ENCODE measurements at regions not wholly inside any gene's neighbourhood (a gene's known extent, or its start where the extent isn't known, plus 50 kb on each side); places are given as distances from the start of the nearest gene placed in this dataset.

DNA sequence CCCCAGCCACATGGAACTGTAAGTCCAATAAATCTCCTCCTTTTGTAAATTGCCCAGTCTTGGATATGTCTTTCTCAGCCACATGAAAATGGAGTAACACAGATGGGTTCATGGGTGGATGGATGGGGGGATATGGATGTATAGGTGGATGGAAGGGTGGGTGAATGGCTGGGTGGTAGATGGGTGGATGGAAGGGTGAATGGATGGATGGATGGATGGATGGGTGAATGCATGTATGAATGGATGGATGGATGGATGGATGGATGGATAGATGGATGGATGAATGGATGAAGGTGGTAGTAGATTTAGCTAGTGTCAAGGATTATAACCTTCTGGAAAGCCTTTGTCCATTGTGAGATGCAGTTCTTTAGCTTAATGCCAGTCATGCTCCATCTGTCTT, 146.1 kb upstream of the ATP2B2 start:
- DNase-seq (ENCODE audit: low read depth): no peak
- H3K79me2 ChIP-seq (ENCODE audit: insufficient read depth, low read length): no peaks in the 10 kb centered on the region
- H2AFZ ChIP-seq (ENCODE audit: low read depth, low read length): no peak overlapping the region
- H3K27ac ChIP-seq (ENCODE audit: low read depth, low read length): no peak overlapping the region
- no peak overlapping the region for H3K4me3 ChIP-seq (ENCODE audit: insufficient read depth, low read depth, low read length)
- Mint-ChIP-seq H3K27me3 (ENCODE audit: low read depth, unreplicated experiment) (peaks cover 40% of the 10 kb centered on the region), H3K4me3 (ENCODE audit: unreplicated experiment) (no peak overlapping the region), H3K4me1 (ENCODE audit: low read depth, unreplicated experiment) (no peaks in the 10 kb centered on the region), H3K36me3 (ENCODE audit: low read depth, unreplicated experiment) (no peaks in the 10 kb centered on the region), H3K27ac (ENCODE audit: unreplicated experiment) (no peak overlapping the region), H3K9me3 (ENCODE audit: unreplicated experiment) (peaks cover 4% of the 10 kb centered on the region)
- no peaks in the 10 kb centered on the region for H3K36me3 ChIP-seq (ENCODE audit: insufficient read depth, low read length)
- H3K9me3 ChIP-seq (ENCODE audit: insufficient read depth, low read depth, low read length): no peaks in the 10 kb centered on the region
- H3K4me2 ChIP-seq (ENCODE audit: low read length): no peak overlapping the region
- H4K20me1 ChIP-seq (ENCODE audit: insufficient read depth, low read length): no peaks in the 10 kb centered on the region
- H3K4me1 ChIP-seq (ENCODE audit: insufficient read depth, low read length): no peaks in the 10 kb centered on the region
- H3K9ac ChIP-seq (ENCODE audit: low read length): no peak overlapping the region
- TF ChIP-seq, protein P1, sequence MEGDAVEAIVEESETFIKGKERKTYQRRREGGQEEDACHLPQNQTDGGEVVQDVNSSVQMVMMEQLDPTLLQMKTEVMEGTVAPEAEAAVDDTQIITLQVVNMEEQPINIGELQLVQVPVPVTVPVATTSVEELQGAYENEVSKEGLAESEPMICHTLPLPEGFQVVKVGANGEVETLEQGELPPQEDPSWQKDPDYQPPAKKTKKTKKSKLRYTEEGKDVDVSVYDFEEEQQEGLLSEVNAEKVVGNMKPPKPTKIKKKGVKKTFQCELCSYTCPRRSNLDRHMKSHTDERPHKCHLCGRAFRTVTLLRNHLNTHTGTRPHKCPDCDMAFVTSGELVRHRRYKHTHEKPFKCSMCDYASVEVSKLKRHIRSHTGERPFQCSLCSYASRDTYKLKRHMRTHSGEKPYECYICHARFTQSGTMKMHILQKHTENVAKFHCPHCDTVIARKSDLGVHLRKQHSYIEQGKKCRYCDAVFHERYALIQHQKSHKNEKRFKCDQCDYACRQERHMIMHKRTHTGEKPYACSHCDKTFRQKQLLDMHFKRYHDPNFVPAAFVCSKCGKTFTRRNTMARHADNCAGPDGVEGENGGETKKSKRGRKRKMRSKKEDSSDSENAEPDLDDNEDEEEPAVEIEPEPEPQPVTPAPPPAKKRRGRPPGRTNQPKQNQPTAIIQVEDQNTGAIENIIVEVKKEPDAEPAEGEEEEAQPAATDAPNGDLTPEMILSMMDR (IDR thresholded peaks at IDR 0.05; ENCODE audit: insufficient read depth, low read depth, low read length): no peak
- TF ChIP-seq EZH2 (IDR thresholded peaks at IDR 0.05; ENCODE audit: insufficient read depth, low read length): no peak
- no peak for FAIRE-seq
- peaks cover 3% of the 10 kb centered on the region for H3K27me3 ChIP-seq (ENCODE audit: insufficient read depth, low read length)

DNA sequence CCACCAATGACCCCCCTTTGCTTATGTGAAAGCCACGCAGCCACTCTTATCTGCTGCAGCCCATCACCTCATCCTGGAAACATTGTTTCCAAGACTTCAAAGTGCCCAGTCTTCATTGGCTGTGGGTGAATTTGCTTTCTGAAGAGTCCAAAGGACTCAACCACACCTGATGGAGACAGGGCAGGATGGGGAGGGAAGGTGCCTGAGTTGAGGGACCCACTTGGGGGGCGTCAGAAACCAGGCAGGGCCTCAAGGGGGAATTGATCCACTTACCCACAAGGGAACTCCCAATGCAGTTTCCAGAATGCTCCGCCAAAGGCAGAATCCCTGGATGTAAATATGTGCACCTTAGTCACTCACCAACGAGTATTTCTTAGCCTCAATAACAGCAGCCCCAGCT, 147.9 kb upstream of the ATP2B2 start:
- no peaks in the 10 kb centered on the region for H3K79me2 ChIP-seq (ENCODE audit: insufficient read depth, low read length)
- Mint-ChIP-seq H3K4me3 (ENCODE audit: unreplicated experiment) (no peak overlapping the region), H3K27ac (ENCODE audit: unreplicated experiment) (no peak overlapping the region), H3K27me3 (ENCODE audit: low read depth, unreplicated experiment) (peaks cover 54% of the 10 kb centered on the region), H3K9me3 (ENCODE audit: unreplicated experiment) (peaks cover 10% of the 10 kb centered on the region), H3K4me1 (ENCODE audit: low read depth, unreplicated experiment) (no peaks in the 10 kb centered on the region), H3K36me3 (ENCODE audit: low read depth, unreplicated experiment) (no peaks in the 10 kb centered on the region)
- no peak overlapping the region for H3K4me2 ChIP-seq (ENCODE audit: low read length)
- no peak overlapping the region for H2AFZ ChIP-seq (ENCODE audit: low read depth, low read length)
- no peak overlapping the region for H3K4me3 ChIP-seq (ENCODE audit: insufficient read depth, low read depth, low read length)
- DNase-seq (ENCODE audit: low read depth) (no peak), FAIRE-seq (no peak)
- H3K9me3 ChIP-seq (ENCODE audit: insufficient read depth, low read depth, low read length): no peaks in the 10 kb centered on the region
- no peaks in the 10 kb centered on the region for H4K20me1 ChIP-seq (ENCODE audit: insufficient read depth, low read length)
- no peaks in the 10 kb centered on the region for H3K4me1 ChIP-seq (ENCODE audit: insufficient read depth, low read length)
- H3K27me3 ChIP-seq (ENCODE audit: insufficient read depth, low read length): no peaks in the 10 kb centered on the region
- H3K9ac ChIP-seq (ENCODE audit: low read length): no peak overlapping the region
- H3K27ac ChIP-seq (ENCODE audit: low read depth, low read length): no peak overlapping the region
- no peaks in the 10 kb centered on the region for H3K36me3 ChIP-seq (ENCODE audit: insufficient read depth, low read length)
- TF ChIP-seq EZH2 (IDR thresholded peaks at IDR 0.05; ENCODE audit: insufficient read depth, low read length): no peak

DNA sequence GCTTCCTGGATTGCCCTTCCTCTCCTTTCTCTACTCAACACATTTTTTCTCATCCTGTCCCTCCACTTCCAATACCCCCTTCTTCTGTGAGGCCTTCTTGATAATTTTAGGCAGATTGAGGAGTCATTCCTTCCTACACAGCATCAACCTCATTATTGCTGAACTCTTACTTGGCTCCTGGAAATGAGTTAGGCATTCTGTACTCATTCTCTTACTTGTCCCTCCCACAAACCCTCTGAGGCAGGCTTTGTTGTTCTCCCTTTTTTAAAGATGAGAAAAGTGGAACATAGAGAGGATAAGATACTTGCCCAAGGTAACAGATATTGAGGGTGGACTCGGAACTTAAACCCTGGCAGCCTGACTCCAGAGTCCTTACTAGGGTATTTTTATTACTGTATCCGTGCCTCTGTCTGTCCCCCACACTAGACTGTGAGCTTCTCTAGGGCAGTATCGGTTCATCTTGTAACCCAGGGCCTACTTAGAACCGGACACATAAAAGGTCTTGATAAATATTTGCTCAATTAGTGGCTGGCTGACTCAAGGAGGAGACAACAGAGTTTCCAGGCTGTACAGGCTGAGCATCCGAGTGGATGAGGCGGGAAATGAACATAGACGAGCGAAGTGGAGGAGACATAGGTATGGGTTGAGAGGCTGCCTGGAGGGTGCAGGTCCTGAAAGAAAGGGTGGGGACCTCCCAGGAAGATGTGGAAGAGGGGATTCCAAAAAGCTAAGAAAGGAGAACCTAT, 148.7 kb upstream of the ATP2B2 start:
- no peaks in the 10 kb centered on the region for H3K79me2 ChIP-seq (ENCODE audit: insufficient read depth, low read length)
- FAIRE-seq (no peak), DNase-seq (ENCODE audit: low read depth) (no peak)
- no peak overlapping the region for H3K4me3 Mint-ChIP-seq (ENCODE audit: unreplicated experiment)
- H3K4me1 ChIP-seq (ENCODE audit: insufficient read depth, low read length): no peaks in the 10 kb centered on the region
- TF ChIP-seq, protein P1 (IDR thresholded peaks at IDR 0.05; ENCODE audit: insufficient read depth, low read depth, low read length): no peak
- no peak for TF ChIP-seq EZH2 (IDR thresholded peaks at IDR 0.05; ENCODE audit: insufficient read depth, low read length)
- H3K36me3 ChIP-seq (ENCODE audit: insufficient read depth, low read length): no peaks in the 10 kb centered on the region
- no peaks in the 10 kb centered on the region for H3K36me3 Mint-ChIP-seq (ENCODE audit: low read depth, unreplicated experiment)
- no peak overlapping the region for H3K4me2 ChIP-seq (ENCODE audit: low read length)
- no peak overlapping the region for H3K27ac Mint-ChIP-seq (ENCODE audit: unreplicated experiment)
- no peaks in the 10 kb centered on the region for H3K9me3 ChIP-seq (ENCODE audit: insufficient read depth, low read depth, low read length)
- H3K9ac ChIP-seq (ENCODE audit: low read length): no peak overlapping the region
- H3K27ac ChIP-seq (ENCODE audit: low read depth, low read length): no peak overlapping the region
- H3K4me3 ChIP-seq (ENCODE audit: insufficient read depth, low read depth, low read length): no peak overlapping the region
- no peaks in the 10 kb centered on the region for H4K20me1 ChIP-seq (ENCODE audit: insufficient read depth, low read length)
- H3K4me1 Mint-ChIP-seq (ENCODE audit: low read depth, unreplicated experiment): no peaks in the 10 kb centered on the region
- peaks cover 60% of the 10 kb centered on the region for H3K27me3 Mint-ChIP-seq (ENCODE audit: low read depth, unreplicated experiment)
- peaks cover 11% of the 10 kb centered on the region for H3K9me3 Mint-ChIP-seq (ENCODE audit: unreplicated experiment)
- no peak overlapping the region for H2AFZ ChIP-seq (ENCODE audit: low read depth, low read length)
- H3K27me3 ChIP-seq (ENCODE audit: insufficient read depth, low read length): no peaks in the 10 kb centered on the region

Measured in astrocyte (in vitro differentiated cells and primary cell).